ENCODE measurements at regions not wholly inside any gene's neighbourhood (a gene's known extent, or its start where the extent isn't known, plus 50 kb on each side); places are given as distances from the start of the nearest gene placed in this dataset.

DNA sequence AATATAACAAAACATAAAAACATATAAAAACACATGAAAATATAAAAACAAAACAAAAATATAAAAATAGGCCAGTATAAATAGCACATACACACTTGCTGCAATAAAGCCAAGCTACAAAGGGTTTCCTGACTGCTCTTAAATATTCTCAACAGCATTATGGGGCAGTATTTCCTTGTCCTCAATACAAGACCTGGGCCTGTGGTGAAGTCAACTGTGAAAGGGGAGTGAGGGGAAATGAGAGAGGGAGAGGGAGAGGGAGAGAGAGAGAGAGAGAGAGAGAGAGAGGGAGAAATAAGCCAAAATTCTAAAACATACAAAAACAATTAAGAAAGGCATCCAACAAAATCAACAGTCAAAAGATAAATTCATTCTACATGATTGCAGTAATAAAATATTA, 82.6 kb upstream of the NEDD4L start:
- FAIRE-seq: no peak
- TF ChIP-seq, protein P1, sequence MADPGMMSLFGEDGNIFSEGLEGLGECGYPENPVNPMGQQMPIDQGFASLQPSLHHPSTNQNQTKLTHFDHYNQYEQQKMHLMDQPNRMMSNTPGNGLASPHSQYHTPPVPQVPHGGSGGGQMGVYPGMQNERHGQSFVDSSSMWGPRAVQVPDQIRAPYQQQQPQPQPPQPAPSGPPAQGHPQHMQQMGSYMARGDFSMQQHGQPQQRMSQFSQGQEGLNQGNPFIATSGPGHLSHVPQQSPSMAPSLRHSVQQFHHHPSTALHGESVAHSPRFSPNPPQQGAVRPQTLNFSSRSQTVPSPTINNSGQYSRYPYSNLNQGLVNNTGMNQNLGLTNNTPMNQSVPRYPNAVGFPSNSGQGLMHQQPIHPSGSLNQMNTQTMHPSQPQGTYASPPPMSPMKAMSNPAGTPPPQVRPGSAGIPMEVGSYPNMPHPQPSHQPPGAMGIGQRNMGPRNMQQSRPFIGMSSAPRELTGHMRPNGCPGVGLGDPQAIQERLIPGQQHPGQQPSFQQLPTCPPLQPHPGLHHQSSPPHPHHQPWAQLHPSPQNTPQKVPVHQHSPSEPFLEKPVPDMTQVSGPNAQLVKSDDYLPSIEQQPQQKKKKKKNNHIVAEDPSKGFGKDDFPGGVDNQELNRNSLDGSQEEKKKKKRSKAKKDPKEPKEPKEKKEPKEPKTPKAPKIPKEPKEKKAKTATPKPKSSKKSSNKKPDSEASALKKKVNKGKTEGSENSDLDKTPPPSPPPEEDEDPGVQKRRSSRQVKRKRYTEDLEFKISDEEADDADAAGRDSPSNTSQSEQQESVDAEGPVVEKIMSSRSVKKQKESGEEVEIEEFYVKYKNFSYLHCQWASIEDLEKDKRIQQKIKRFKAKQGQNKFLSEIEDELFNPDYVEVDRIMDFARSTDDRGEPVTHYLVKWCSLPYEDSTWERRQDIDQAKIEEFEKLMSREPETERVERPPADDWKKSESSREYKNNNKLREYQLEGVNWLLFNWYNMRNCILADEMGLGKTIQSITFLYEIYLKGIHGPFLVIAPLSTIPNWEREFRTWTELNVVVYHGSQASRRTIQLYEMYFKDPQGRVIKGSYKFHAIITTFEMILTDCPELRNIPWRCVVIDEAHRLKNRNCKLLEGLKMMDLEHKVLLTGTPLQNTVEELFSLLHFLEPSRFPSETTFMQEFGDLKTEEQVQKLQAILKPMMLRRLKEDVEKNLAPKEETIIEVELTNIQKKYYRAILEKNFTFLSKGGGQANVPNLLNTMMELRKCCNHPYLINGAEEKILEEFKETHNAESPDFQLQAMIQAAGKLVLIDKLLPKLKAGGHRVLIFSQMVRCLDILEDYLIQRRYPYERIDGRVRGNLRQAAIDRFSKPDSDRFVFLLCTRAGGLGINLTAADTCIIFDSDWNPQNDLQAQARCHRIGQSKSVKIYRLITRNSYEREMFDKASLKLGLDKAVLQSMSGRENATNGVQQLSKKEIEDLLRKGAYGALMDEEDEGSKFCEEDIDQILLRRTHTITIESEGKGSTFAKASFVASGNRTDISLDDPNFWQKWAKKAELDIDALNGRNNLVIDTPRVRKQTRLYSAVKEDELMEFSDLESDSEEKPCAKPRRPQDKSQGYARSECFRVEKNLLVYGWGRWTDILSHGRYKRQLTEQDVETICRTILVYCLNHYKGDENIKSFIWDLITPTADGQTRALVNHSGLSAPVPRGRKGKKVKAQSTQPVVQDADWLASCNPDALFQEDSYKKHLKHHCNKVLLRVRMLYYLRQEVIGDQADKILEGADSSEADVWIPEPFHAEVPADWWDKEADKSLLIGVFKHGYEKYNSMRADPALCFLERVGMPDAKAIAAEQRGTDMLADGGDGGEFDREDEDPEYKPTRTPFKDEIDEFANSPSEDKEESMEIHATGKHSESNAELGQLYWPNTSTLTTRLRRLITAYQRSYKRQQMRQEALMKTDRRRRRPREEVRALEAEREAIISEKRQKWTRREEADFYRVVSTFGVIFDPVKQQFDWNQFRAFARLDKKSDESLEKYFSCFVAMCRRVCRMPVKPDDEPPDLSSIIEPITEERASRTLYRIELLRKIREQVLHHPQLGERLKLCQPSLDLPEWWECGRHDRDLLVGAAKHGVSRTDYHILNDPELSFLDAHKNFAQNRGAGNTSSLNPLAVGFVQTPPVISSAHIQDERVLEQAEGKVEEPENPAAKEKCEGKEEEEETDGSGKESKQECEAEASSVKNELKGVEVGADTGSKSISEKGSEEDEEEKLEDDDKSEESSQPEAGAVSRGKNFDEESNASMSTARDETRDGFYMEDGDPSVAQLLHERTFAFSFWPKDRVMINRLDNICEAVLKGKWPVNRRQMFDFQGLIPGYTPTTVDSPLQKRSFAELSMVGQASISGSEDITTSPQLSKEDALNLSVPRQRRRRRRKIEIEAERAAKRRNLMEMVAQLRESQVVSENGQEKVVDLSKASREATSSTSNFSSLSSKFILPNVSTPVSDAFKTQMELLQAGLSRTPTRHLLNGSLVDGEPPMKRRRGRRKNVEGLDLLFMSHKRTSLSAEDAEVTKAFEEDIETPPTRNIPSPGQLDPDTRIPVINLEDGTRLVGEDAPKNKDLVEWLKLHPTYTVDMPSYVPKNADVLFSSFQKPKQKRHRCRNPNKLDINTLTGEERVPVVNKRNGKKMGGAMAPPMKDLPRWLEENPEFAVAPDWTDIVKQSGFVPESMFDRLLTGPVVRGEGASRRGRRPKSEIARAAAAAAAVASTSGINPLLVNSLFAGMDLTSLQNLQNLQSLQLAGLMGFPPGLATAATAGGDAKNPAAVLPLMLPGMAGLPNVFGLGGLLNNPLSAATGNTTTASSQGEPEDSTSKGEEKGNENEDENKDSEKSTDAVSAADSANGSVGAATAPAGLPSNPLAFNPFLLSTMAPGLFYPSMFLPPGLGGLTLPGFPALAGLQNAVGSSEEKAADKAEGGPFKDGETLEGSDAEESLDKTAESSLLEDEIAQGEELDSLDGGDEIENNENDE (IDR thresholded peaks at IDR 0.05; ENCODE audit: insufficient replicate concordance, low read length): no peak
- no peak for TF ChIP-seq CHD2 (IDR thresholded peaks at IDR 0.05; ENCODE audit: low read length)

More for the DNA sequence above, 82.6 kb upstream of the NEDD4L start:
- no peaks in the 10 kb centered on the region for H3K79me1 ChIP-seq (ENCODE audit: low read depth, low read length)
- no peak overlapping the region for H2BK12ac ChIP-seq (ENCODE audit: low read depth, low read length)
- H3K14ac ChIP-seq (ENCODE audit: insufficient read length): no peak overlapping the region
- H3K4me3 ChIP-seq (ENCODE audit: extremely low read depth in 1 of 4, insufficient read depth in 2 of 4, low read depth in 3 of 4, low read length in 4 of 4): no peak overlapping the region
- H3K23ac ChIP-seq (ENCODE audit: insufficient read length): no peak overlapping the region
- H3K23me2 ChIP-seq (ENCODE audit: low read depth, low read length): no peaks in the 10 kb centered on the region
- no peaks in the 10 kb centered on the region for H3K27me3 ChIP-seq (replicated peaks in 1 of 4; ENCODE audit: control insufficient read depth in 3 of 4, extremely low read depth in 1 of 4, insufficient read depth in 3 of 4, low read length in 3 of 4)
- H2BK20ac ChIP-seq (ENCODE audit: low read length): no peak overlapping the region
- peaks cover 0 to 3% (median 0%) of the 10 kb centered on the region in 4 experiments; a peak in 1 of 7 replicates for H3K4me1 ChIP-seq (replicated peaks in 1 of 4; ENCODE audit: control insufficient read depth in 3 of 4, insufficient read depth in 4 of 4, low read length in 3 of 4)
- no peak overlapping the region for H2BK120ac ChIP-seq (replicated peaks; ENCODE audit: low read depth, low read length)
- H3K9me3 ChIP-seq (ENCODE audit: insufficient read depth in 2 of 2, low read depth in 1 of 2, low read length in 1 of 2): no peaks in the 10 kb centered on the region
- POLR2A ChIA-PET (ENCODE audit: partially characterized antibody): no interaction called here
- H3K79me2 ChIP-seq (ENCODE audit: control insufficient read depth in 1 of 2, insufficient read depth in 2 of 2, low read length in 2 of 2): no peaks in the 10 kb centered on the region
- H2AFZ ChIP-seq (ENCODE audit: low read length): no peak overlapping the region
- H3K9ac ChIP-seq (replicated peaks in 1 of 4; ENCODE audit: extremely low read depth in 1 of 4, low read depth in 3 of 4, low read length in 3 of 4): no peak overlapping the region
- H2BK5ac ChIP-seq (ENCODE audit: low read depth, low read length): no peak overlapping the region
- no peak overlapping the region for H2AK5ac ChIP-seq (ENCODE audit: low read depth, low read length)
- H3K4me2 ChIP-seq (ENCODE audit: insufficient read depth in 1 of 2, low read depth in 2 of 2, low read length in 2 of 2): no peak overlapping the region
- H3K27ac ChIP-seq (ENCODE audit: low read depth, low read length): no peak overlapping the region
- no peak overlapping the region for H3K4ac ChIP-seq (replicated peaks; ENCODE audit: insufficient read length, low read depth, low read length)
- DNase-seq (ENCODE audit: low read depth in 1 of 2, low spot score in 2 of 2): no peak
- H3K36me3 ChIP-seq (ENCODE audit: control insufficient read depth in 2 of 4, insufficient read depth in 4 of 4, low read length in 3 of 4): no peaks in the 10 kb centered on the region
- no peak overlapping the region for H3K56ac ChIP-seq (replicated peaks; ENCODE audit: insufficient read length, low read depth, low read length)
- H4K91ac ChIP-seq (replicated peaks; ENCODE audit: insufficient read length, low read length): no peak overlapping the region
- no peak overlapping the region for H4K8ac ChIP-seq (ENCODE audit: extremely low read depth, insufficient read depth, low read length)
- CTCF ChIA-PET (ENCODE audit: partially characterized antibody): interaction anchor here (2.0 to 5.2 kb wide), 2 partner anchors 21 to 79 kb away, joined by 8 to 27 read pairs; no protein-coding TSS in a partner anchor
- H2BK15ac ChIP-seq (ENCODE audit: low read length): no peak overlapping the region
- H3K18ac ChIP-seq (ENCODE audit: extremely low read depth, low read length): no peak overlapping the region
- no peaks in the 10 kb centered on the region for H4K20me1 ChIP-seq (replicated peaks in 1 of 2; ENCODE audit: control insufficient read depth in 1 of 2, insufficient read depth in 2 of 2, low read length in 2 of 2)
- no peak overlapping the region for H4K5ac ChIP-seq (ENCODE audit: insufficient read length, low read depth, low read length)
